CD8-positive, alpha-beta memory T cell (primary cell): ENCODE measurements at regions not wholly inside any gene's neighbourhood (a gene's known extent, or its start where the extent isn't known, plus 50 kb on each side); places are given as distances from the start of the nearest gene placed in this dataset.

ENCODE experiments used
- CTCF ChIA-PET: fragments of 350-600 bp; sonication (Branson Sonifier 250); formaldehyde crosslinking; loops from one replicate; lab custom pipeline; 2021; ENCODE audit warnings: antibody characterized with exemption; lab: Charles Lee
- POLR2A ChIA-PET: fragments of 350-600 bp; sonication (Branson Sonifier 250); formaldehyde crosslinking; loops from one replicate; lab custom pipeline; 2021; ENCODE audit warnings: antibody characterized with exemption; lab: Charles Lee
- DNase-seq, 5 donors: peaks; one replicate each; pipeline versions ENCODE4 v3.0.0 to v3.0.0-alpha.2; 2020 to 2022; ENCODE audit warnings: mixed read lengths in 1 of 5
- H3K27ac ChIP-seq: one replicate; pipeline ENCODE4 v1.7.0; 2013; ENCODE audit warnings: low read depth, mild to moderate bottlenecking, low read length, moderate library complexity
- H3K27me3 ChIP-seq: 2 replicates; pipeline ENCODE4 v1.7.0; 2013; ENCODE audit warnings: low read length, mild to moderate bottlenecking; ENCODE audit not compliant: insufficient read depth, poor library complexity, severe bottlenecking
- H3K36me3 ChIP-seq: 2 replicates; pipeline ENCODE4 v1.7.0; 2013; ENCODE audit warnings: mild to moderate bottlenecking, low read length, moderate library complexity; ENCODE audit not compliant: insufficient read depth
- H3K4me1 ChIP-seq: 2 replicates; pipeline ENCODE4 v1.7.0; 2013; ENCODE audit warnings: mild to moderate bottlenecking, low read length, moderate library complexity; ENCODE audit not compliant: insufficient read depth
- H3K4me3 ChIP-seq: 2 replicates; pipeline ENCODE4 v1.7.0; 2013; ENCODE audit warnings: mild to moderate bottlenecking, low read length
- H3K9me3 ChIP-seq: 2 replicates; pipeline ENCODE4 v1.7.0; 2013; ENCODE audit warnings: mild to moderate bottlenecking, low read length
- H3K27ac Mint-ChIP-seq, 8 donors: one replicate each; pipeline ENCODE4 v1.8.0; 2020 to 2021; ENCODE audit warnings: mixed read lengths in 8 of 8, mild to moderate bottlenecking in 6 of 8, inconsistent platforms in 3 of 8, moderate library complexity in 3 of 8
- H3K27me3 Mint-ChIP-seq, 2 donors: one replicate each; pipeline ENCODE4 v1.8.0; 2020 to 2021; ENCODE audit warnings: mixed read lengths in 2 of 2, mild to moderate bottlenecking in 1 of 2, moderate library complexity in 1 of 2
- H3K36me3 Mint-ChIP-seq, 3 donors: one replicate each; pipeline ENCODE4 v1.8.0; 2020 to 2021; ENCODE audit warnings: mixed read lengths in 3 of 3, inconsistent platforms in 1 of 3, mild to moderate bottlenecking in 1 of 3
- H3K4me1 Mint-ChIP-seq, 3 donors: one replicate each; pipeline ENCODE4 v1.8.0; 2020 to 2021; ENCODE audit warnings: mixed read lengths in 3 of 3, inconsistent platforms in 1 of 3, mild to moderate bottlenecking in 1 of 3
- H3K4me3 Mint-ChIP-seq, 7 donors: one replicate each; pipeline ENCODE4 v1.8.0; 2020 to 2021; ENCODE audit warnings: mixed read lengths in 7 of 7, mild to moderate bottlenecking in 6 of 7, moderate library complexity in 4 of 7, inconsistent platforms in 2 of 7
- H3K9me3 Mint-ChIP-seq, 5 donors: one replicate each; pipeline ENCODE4 v1.8.0; 2020 to 2022; ENCODE audit warnings: mixed read lengths in 5 of 5, mild to moderate bottlenecking in 3 of 5, moderate library complexity in 2 of 5, inconsistent platforms in 1 of 5

DNA sequence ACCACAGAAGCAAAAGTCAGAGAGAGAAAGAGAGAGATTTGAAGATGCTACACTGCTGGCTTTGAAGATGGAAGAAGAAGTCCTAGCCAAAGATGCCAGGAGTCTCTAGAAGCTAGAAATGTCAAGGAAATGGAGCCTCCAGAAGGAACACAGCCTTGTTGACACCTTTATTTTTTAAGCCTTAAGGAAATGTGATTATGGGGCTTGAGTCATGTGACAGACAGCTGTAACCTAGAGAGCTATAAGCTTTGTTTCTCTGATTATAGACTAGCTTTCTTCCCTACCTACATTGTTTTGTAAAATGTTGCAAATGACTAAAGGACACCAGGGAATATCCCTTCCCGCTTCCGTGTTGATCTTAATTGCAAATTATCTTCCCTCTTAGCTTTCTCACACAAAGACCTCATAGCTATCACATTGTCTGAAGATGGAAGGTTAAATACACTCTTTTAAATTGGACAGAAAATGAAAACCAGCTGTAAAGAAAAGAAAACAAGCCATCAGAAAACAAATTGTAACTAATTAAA lies 199.9 kb downstream of the ARHGAP12 start:
- Mint-ChIP-seq H3K27me3 (peaks cover 15 to 27% of the 10 kb centered on the region in 2 donors), H3K27ac (no peak overlapping the region), H3K4me1 (no peaks in the 10 kb centered on the region), H3K9me3 (no peaks in the 10 kb centered on the region), H3K36me3 (no peaks in the 10 kb centered on the region), H3K4me3 (no peak overlapping the region)
- Histone ChIP-seq H3K36me3 (no peaks in the 10 kb centered on the region), H3K4me1 (no peaks in the 10 kb centered on the region), H3K27me3 (no peaks in the 10 kb centered on the region), H3K9me3 (no peaks in the 10 kb centered on the region), H3K27ac (no peak overlapping the region), H3K4me3 (no peak overlapping the region)
- ChIA-PET POLR2A (no interaction called here), CTCF (no interaction called here)
- DNase-seq, result no peak

DNA sequence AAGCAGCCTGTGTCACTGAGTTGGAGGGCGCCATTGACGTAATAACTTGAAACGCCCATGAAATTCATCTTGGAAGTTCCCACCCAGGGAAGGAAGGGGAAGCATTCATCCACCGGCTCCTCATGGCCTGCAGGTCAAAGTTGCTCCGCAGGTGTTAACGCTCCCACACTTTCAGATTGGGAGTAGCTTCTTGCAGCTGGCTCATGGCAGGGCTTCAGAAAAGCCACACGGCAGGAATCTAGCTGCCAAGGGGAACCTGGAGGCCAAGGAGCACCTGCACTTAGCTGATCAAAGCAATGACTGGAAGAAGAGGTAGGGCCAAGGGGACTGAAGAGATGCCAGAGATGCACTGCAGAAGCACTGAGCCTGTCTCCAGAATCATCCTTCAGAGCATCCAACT lies 203.2 kb downstream of the ARHGAP12 start:
- H3K4me1 Mint-ChIP-seq, result no peaks in the 10 kb centered on the region
- Histone ChIP-seq H3K27ac (no peak overlapping the region), H3K36me3 (no peaks in the 10 kb centered on the region), H3K4me1 (no peaks in the 10 kb centered on the region), H3K27me3 (no peaks in the 10 kb centered on the region), H3K4me3 (no peak overlapping the region), H3K9me3 (no peaks in the 10 kb centered on the region)
- no peaks in the 10 kb centered on the region for H3K9me3 Mint-ChIP-seq
- no peak overlapping the region for H3K4me3 Mint-ChIP-seq
- no peak overlapping the region for H3K27ac Mint-ChIP-seq
- no peaks in the 10 kb centered on the region for H3K36me3 Mint-ChIP-seq
- H3K27me3 Mint-ChIP-seq, result peaks cover 8 to 41% of the 10 kb centered on the region in 2 donors
- ChIA-PET CTCF (no interaction called here), POLR2A (no interaction called here)
- no peak for DNase-seq

DNA sequence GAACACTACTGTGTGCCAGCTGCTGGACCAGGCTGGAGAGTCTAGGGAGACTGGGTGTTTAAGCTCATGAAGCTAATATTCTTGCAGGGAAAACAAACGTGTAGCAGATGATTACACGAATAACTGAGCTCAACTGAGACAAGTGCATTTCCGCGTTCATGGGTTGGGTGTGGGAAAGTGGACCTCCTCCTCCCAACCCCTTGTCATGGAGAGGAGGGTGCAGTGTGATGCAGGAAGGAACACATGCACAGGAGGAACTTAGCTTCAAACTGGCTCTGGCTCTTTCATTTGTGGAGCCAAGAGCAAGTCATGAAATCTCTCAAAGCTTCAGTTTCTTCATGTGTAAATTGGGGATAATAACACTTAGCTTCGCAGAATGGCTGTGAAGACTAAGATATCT lies 204.3 kb downstream of the ARHGAP12 start:
- H3K4me1 ChIP-seq, result no peaks in the 10 kb centered on the region
- H3K9me3 Mint-ChIP-seq, result no peaks in the 10 kb centered on the region
- H3K27me3 ChIP-seq, result no peaks in the 10 kb centered on the region
- no peaks in the 10 kb centered on the region for H3K9me3 ChIP-seq
- H3K27ac Mint-ChIP-seq, result no peak overlapping the region
- POLR2A ChIA-PET, result interaction anchor here (0.6 kb wide), 1 partner anchor 28 kb away, joined by 3 read pairs; no protein-coding TSS in a partner anchor
- no peak overlapping the region for H3K4me3 Mint-ChIP-seq
- CTCF ChIA-PET, result no interaction called here
- no peak for DNase-seq
- no peaks in the 10 kb centered on the region for H3K36me3 Mint-ChIP-seq
- no peak overlapping the region for H3K4me3 ChIP-seq
- no peaks in the 10 kb centered on the region for H3K36me3 ChIP-seq
- H3K27me3 Mint-ChIP-seq, result peaks cover 8 to 40% of the 10 kb centered on the region in 2 donors
- H3K27ac ChIP-seq, result no peak overlapping the region
- no peaks in the 10 kb centered on the region for H3K4me1 Mint-ChIP-seq

DNA sequence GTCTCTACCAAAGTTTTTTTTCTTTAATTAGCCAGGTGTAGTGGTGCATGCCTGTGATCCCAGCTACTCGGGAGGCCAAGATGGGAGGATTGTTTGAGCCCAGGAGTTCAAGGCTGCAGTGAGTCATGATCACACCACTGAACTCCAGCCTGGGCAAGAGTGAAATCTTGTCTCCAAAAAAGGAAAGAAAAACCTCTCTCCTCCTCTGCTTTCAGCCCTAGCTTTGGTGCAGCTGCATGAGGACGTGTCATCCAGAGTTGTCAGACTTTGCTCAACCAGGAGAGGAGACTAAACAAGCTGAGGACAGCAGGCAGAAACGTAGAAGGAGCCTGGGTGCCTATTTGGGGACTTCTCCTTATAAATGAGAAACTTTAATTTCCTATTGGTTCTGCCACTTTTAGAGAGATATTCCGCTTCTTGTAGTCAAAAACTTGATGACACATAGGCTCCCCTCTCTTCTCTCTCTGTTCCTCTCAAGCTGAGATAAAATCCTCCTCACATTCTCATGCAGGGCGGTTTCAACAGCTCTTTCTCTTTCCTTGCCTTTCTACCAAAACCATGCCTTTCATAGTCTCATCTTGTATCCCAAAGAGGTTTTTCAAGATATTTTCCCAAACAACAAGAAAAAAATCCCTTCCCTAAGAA lies 205.4 kb downstream of the ARHGAP12 start:
- Mint-ChIP-seq H3K36me3 (no peaks in the 10 kb centered on the region), H3K9me3 (no peaks in the 10 kb centered on the region), H3K4me1 (no peaks in the 10 kb centered on the region), H3K27ac (no peak overlapping the region), H3K27me3 (peaks cover 7 to 38% of the 10 kb centered on the region in 2 donors), H3K4me3 (no peak overlapping the region)
- CTCF ChIA-PET, result no interaction called here
- POLR2A ChIA-PET, result no interaction called here
- Histone ChIP-seq H3K27me3 (no peaks in the 10 kb centered on the region), H3K36me3 (no peaks in the 10 kb centered on the region), H3K4me1 (no peaks in the 10 kb centered on the region), H3K9me3 (no peaks in the 10 kb centered on the region), H3K27ac (no peak overlapping the region), H3K4me3 (no peak overlapping the region)
- DNase-seq, result no peak

DNA sequence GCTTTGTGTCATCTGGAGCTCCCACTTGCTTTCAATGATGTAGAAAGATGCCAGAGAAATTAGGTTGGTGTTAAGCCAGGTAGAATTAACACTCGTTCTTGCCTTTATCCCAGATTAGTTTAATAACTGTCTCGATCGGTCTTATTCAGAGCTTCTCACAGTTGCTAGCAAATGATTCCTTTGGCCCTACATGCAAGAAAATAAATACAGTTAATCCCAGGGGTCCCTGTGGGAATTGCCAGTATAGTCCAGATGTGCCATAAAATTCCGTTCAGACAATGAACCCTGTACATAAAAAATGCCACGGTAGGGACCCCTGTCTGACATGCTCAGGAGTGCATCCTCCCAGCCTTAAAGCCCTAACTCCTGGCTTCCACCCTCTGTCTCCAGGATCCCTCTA lies 207.5 kb downstream of the ARHGAP12 start:
- peaks cover 5 to 37% of the 10 kb centered on the region in 2 donors for H3K27me3 Mint-ChIP-seq
- H3K4me1 Mint-ChIP-seq, result no peaks in the 10 kb centered on the region
- H3K9me3 ChIP-seq, result no peaks in the 10 kb centered on the region
- no peak overlapping the region for H3K4me3 Mint-ChIP-seq
- DNase-seq, result no peak
- no peak overlapping the region for H3K27ac Mint-ChIP-seq
- no peaks in the 10 kb centered on the region for H3K36me3 Mint-ChIP-seq
- H3K27me3 ChIP-seq, result no peaks in the 10 kb centered on the region
- H3K9me3 Mint-ChIP-seq, result no peaks in the 10 kb centered on the region
- H3K4me3 ChIP-seq, result no peak overlapping the region
- H3K4me1 ChIP-seq, result no peaks in the 10 kb centered on the region
- no peak overlapping the region for H3K27ac ChIP-seq
- POLR2A ChIA-PET, result no interaction called here
- CTCF ChIA-PET, result no interaction called here
- no peaks in the 10 kb centered on the region for H3K36me3 ChIP-seq

DNA sequence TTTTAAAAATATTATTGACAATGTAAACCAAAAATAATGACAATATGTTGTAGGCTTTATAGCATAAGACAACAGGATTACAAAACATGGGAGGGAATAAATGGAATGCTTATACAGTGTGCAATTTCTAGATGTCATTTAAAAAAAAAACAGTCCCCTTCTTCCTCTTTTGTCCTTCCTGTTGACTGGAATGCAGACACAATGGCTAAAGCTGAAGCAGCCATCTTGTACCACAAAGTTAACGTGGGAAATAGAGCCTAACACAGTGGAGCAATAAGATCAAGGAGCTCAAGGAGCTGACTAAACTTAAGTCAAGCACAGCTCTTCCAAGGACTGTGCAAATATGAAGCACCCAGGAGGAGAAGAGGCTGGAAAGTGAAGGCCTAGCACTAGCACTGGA lies 208.1 kb downstream of the ARHGAP12 start:
- Mint-ChIP-seq H3K27me3 (peaks cover 3 to 37% of the 10 kb centered on the region in 2 donors), H3K9me3 (no peaks in the 10 kb centered on the region), H3K27ac (no peak overlapping the region), H3K36me3 (no peaks in the 10 kb centered on the region), H3K4me3 (no peak overlapping the region), H3K4me1 (no peaks in the 10 kb centered on the region)
- DNase-seq, result no peak
- no peaks in the 10 kb centered on the region for H3K27me3 ChIP-seq
- POLR2A ChIA-PET, result no interaction called here
- H3K4me3 ChIP-seq, result no peak overlapping the region
- no peak overlapping the region for H3K27ac ChIP-seq
- no peaks in the 10 kb centered on the region for H3K36me3 ChIP-seq
- no peaks in the 10 kb centered on the region for H3K4me1 ChIP-seq
- no peaks in the 10 kb centered on the region for H3K9me3 ChIP-seq
- CTCF ChIA-PET, result no interaction called here

DNA sequence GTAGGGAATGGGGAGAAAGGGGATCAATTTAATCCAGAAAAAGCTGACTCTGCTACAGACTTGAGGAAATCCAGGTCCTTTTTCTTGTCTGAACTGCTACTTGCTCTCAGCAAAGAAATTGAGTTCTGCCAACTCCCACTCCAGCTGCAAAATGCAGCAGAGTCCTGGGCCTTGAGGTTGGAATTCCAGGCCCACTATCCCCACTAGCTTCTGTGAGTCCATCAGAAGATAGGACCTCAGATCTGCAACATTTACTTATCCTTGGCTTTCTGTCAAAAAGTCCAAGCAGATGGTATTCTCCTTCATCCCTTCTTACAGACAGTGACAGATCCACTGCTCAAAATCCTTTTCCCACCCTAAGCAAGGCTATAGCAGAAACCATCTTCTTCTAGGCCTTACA lies 219.2 kb downstream of the ARHGAP12 start:
- POLR2A ChIA-PET, result no interaction called here

DNA sequence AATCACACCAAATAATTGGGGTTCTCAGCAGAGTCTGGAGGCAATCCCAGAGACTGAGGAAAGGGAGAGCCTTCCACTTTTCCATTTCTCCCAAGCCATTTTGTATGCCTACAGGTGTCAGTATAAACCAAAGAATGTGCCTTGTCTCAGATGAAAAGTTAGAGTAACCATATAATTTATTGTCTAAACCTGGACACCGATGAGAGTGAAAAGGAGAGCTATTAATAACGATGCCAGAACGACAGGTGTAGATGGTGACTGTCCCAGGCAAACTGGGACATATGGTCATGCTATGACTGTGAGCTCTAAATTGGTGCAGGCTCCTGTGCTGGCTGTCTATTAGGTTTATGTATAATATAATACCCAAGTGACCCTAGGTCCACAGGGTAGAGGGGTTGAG lies 219.6 kb downstream of the ARHGAP12 start:
- Histone ChIP-seq H3K9me3 (no peaks in the 10 kb centered on the region), H3K27ac (no peak overlapping the region), H3K27me3 (no peaks in the 10 kb centered on the region), H3K36me3 (no peaks in the 10 kb centered on the region), H3K4me3 (no peak overlapping the region), H3K4me1 (peaks cover 12% of the 10 kb centered on the region)
- Mint-ChIP-seq H3K27me3 (peaks cover 0 to 8% of the 10 kb centered on the region in 2 donors), H3K27ac (no peak overlapping the region), H3K36me3 (peaks cover 2 to 19% (median 3%) of the 10 kb centered on the region in 3 donors), H3K9me3 (peaks cover 14 to 29% (median 26%) of the 10 kb centered on the region in 5 donors), H3K4me3 (no peak overlapping the region), H3K4me1 (peaks cover 12% of the 10 kb centered on the region in 3 donors)
- DNase-seq, result no peak
- CTCF ChIA-PET, result no interaction called here
- POLR2A ChIA-PET, result no interaction called here

More for the DNA sequence above, 219.2 kb downstream of the ARHGAP12 start:
- Mint-ChIP-seq H3K4me1 (peaks cover 12% of the 10 kb centered on the region in 3 donors), H3K27ac (no peak overlapping the region), H3K36me3 (peaks cover 2 to 19% (median 3%) of the 10 kb centered on the region in 3 donors), H3K27me3 (peaks cover 0 to 8% of the 10 kb centered on the region in 2 donors), H3K9me3 (peaks cover 16 to 29% (median 26%) of the 10 kb centered on the region in 5 donors), H3K4me3 (no peak overlapping the region)
- Histone ChIP-seq H3K36me3 (no peaks in the 10 kb centered on the region), H3K4me1 (peaks cover 12% of the 10 kb centered on the region), H3K4me3 (no peak overlapping the region), H3K9me3 (no peaks in the 10 kb centered on the region), H3K27me3 (no peaks in the 10 kb centered on the region), H3K27ac (no peak overlapping the region)
- CTCF ChIA-PET, result no interaction called here
- no peak for DNase-seq
